ENCODE measurements at regions not wholly inside any gene's neighbourhood (a gene's known extent, or its start where the extent isn't known, plus 50 kb on each side); places are given as distances from the start of the nearest gene placed in this dataset.
A peak's percentile ranks its signal among the peaks of the same experiment; 100 is the strongest.

GRCh38 chr21:25422610-25423608, 184.4 kb downstream of the MRPL39 start:
- no peak for DNase-seq (ENCODE audit: low spot score)

DNA sequence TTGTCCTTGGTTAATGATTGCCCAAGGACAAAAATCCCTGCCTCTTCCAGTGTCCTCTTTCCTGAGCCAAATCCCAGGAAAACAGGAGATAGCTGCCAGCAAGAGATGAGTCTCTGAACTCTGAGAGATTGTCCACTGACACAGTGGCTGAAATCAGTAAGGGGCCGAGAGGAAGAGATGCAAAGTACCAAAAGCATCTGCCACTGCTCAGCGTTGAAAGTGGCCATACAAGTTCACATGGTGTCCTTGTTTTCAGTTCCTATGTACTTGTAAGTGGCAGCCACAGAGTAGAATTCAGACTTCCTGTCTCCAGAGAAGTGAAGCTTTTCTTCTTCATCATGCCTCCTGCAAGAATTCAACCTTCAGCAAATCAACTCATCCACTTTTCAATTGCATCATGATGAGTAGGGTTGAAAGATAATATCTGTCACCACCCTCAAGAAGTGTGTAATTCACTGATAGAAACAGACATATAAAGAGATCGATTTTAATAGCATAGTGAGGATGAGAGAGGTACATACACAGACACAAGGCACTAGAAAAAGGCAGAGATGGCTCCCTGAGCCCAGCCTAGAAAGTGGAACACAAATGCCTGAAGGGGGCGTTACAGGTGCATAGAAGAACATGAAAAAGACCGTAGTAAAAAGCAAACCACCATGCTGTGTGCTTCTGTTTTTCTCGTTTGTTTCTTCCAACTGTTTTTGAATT, 185.8 kb downstream of the MRPL39 start:
- DNase-seq (ENCODE audit: low spot score): peak; percentile 88

DNA sequence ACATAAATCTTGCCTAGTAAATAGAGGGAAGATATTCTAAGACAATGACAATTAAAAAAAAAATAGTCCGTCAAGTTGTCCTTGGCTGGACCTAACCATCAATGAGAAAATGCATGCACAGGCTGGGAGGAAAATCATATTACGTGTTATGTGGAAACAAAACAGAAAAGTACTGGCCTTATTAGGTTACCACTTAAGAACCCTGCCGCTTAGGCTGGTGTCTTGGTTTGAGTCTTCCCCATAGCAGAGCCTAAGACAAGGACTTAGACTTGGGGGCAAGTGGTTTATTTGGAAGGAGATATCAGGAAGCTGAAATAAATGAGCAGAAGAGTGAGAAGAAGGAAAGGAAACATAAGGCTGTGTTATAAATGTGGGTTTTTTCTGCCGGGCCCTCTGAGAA, 186.4 kb downstream of the MRPL39 start:
- DNase-seq (ENCODE audit: low spot score): no peak

DNA sequence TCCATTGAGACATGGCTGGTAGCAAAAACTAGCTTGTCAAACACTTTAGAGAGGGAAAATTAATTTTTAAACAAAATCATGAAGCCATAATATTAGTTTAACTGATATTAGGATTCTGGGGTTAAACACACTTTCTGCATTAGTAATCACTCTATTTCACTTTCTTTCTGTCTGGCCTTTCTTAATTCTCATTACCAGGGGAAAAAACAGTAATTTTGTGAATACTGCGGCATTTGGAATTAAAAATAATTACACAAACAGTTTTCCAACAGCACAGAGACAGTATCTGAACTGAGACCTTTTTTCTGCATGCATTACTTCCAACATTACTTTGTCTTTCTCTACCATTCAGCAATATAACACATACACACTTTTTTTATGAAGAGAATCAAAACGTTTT, 190.6 kb downstream of the MRPL39 start:
- no peak for DNase-seq (ENCODE audit: low spot score)

DNA sequence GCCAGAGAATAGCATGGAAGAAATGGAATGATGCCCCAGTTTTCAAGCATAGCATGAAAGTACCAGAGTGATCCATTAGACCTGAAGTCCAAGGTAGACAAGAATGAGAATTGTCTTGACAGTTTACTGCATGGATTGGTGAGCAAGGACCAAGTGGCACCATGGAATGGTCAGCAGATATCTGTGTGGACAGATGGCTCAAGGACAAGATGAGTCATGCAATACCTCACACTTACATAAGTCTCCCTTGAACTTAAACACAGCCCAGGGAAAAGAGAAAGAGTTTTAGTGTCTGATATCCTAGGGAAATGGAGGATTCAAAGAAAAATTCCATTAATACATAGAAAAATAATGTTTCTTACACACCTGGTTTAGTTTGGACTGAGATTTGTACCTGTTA, 195.2 kb downstream of the MRPL39 start:
- DNase-seq (ENCODE audit: low spot score): no peak

DNA sequence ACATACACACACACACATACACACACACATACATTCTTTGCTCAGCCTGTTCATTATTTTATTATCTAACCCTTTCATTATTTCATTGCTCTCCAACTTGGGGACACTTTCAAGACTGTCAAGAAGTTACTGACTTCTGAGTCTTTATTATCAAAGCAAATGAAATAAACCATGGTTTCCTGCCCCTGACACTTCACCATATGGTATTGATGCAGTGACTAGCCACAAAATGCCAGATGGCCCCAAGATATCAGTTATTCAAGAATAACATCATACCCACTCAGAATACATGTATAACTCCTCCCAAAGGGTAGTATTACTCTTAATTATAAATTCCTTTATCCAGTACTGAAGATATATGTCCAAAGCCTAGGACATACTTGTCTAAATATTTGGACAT, 197.3 kb downstream of the MRPL39 start:
- peak; percentile 37 for DNase-seq (ENCODE audit: low spot score)

DNA sequence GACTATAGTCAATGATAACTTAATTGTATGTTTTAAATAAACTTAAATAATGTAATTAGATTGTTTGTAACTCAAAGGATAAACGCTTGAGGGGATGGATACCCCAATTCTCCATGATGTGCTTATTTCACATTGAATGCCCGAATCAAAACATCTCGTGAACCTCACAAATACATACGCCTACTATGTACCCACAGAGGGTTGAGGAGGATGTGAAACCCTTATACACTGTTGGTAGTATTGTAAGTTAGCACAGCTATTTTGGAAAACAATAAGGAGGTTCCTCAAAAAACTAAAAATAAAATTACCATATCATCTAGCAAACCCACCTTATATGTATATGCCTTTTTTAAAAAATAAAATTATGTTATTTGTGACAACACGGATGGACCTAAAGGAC, 198.6 kb downstream of the MRPL39 start:
- no peak for DNase-seq (ENCODE audit: low spot score)

GRCh38 chr21:25406887-25407579, 200.2 kb downstream of the MRPL39 start:
- DNase-seq (ENCODE audit: low spot score): no peak

- DNase-seq (ENCODE audit: low spot score): no peak
Observed at GRCh38 chr21:25405984-25406383, 201.3 kb downstream of the MRPL39 start.

GRCh38 chr21:25402134-25402961, 204.9 kb downstream of the MRPL39 start:
- no peak for DNase-seq (ENCODE audit: low spot score)

DNA sequence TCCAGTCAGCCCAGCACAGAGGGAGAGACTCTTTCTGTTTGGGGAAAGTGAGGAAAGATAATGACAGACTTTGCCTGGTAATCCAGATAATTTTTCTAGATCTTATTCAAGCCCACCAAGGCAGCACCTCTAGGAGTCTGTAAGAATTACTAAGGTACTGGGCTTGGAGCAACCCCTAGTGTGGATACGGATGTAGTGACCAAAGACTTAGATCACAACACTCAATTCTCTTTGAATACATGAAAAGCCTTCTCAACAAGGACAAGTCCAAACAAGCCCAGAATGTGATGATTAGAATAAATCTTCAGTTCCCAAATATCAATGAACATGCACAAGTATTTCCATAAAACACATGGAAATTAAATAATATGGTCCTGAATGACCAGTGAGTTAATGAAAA, 206.9 kb downstream of the MRPL39 start:
- no peak for DNase-seq (ENCODE audit: low spot score)

GRCh38 chr21:25398630-25399029, 208.7 kb downstream of the MRPL39 start:
- no peak for DNase-seq (ENCODE audit: low spot score)

GRCh38 chr21:25396135-25396711, 211.1 kb downstream of the MRPL39 start:
- DNase-seq (ENCODE audit: low spot score): no peak

DNA sequence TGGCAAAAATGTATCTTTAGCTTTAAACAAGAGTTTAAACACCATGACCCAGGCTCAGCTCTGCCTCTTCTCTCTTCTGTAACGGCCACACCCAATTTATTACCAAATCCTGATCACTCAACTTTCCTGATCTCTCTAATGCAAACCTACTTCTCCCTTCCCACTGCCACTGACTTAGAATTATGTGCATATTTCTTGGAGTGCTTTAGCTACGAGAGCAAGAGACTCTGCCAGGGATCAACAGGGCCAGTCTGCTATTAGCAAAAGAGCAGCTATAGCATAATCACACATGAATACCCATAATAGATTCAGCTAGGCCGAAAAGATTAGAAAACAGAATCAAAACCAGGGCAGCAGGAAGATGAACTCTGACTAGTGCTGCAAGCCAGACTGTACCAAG, 215.5 kb downstream of the MRPL39 start:
- DNase-seq (ENCODE audit: low spot score): no peak

- DNase-seq (ENCODE audit: low spot score): no peak
Observed at GRCh38 chr21:25390701-25391100, 216.6 kb downstream of the MRPL39 start.

DNA sequence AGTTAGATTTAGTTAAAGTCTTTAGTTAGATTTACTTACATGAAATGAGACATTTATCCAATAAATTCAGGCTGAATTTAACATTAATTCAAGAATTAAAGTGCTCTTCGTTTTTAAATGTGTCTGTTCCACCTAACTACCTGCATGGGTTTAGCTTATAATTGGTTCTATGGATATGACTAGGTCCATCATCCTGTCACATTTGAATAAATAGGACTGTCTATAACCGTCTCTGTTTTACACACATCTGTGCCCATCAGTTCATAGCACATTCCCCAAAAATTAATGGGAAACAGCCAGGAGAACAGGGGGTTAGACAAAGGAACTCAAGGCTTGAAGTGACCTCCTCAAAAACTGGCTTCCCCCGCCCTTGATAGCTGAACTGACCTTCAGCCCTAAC, 219.6 kb downstream of the MRPL39 start:
- DNase-seq (ENCODE audit: low spot score): no peak

GRCh38 chr21:25385911-25386474, 221.3 kb downstream of the MRPL39 start:
- peak; percentile 54 for DNase-seq (ENCODE audit: low spot score)

DNA sequence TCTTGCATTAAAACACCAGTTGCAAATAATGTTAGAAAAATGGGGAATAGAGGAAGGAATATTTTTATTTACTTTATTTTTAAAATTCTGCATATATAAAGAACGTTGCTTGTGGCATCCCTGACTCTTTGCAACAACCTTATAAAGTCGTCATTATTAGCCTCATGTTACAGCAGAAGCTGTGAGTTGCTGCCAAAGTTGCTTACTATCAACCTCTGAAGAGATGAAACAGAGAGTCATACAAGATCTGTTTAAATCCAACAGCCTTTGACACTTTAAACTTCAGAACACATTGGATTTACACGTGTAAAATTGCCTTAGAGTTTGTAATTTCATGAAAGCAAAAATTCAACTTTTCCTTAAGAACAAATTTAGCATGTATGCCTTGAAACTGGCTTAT, 221.9 kb downstream of the MRPL39 start:
- DNase-seq (ENCODE audit: low spot score): no peak

- no peak for DNase-seq (ENCODE audit: low spot score)
Observed at GRCh38 chr21:25384782-25385181, 222.5 kb downstream of the MRPL39 start.

GRCh38 chr21:25383545-25383944, 223.7 kb downstream of the MRPL39 start:
- no peak for DNase-seq (ENCODE audit: low spot score)

GRCh38 chr21:25381936-25382452, 225.3 kb downstream of the MRPL39 start:
- DNase-seq (ENCODE audit: low spot score): no peak

Data from NAMALWA (cell line).